Progenitor cell of endocrine pancreas (in vitro differentiated cells): ENCODE measurements at regions not wholly inside any gene's neighbourhood (a gene's known extent, or its start where the extent isn't known, plus 50 kb on each side); places are given as distances from the start of the nearest gene placed in this dataset.

Source experiments
- DNase-seq: peaks from one replicate; pipeline ENCODE4 v3.0.0; 2021; ENCODE audit warnings: low spot score; ENCODE audit not compliant: unreplicated experiment
- H3K27ac Mint-ChIP-seq: 2 replicates; pipeline ENCODE4 v1.8.0; 2021; ENCODE audit warnings: mild to moderate bottlenecking, moderate library complexity, mixed read lengths
- H3K27me3 Mint-ChIP-seq: 2 replicates; pipeline ENCODE4 v1.8.0; 2021; ENCODE audit warnings: mixed read lengths
- H3K36me3 Mint-ChIP-seq: 2 replicates; pipeline ENCODE4 v1.8.0; 2022; ENCODE audit warnings: mixed read lengths; ENCODE audit not compliant: insufficient read depth
- H3K4me1 Mint-ChIP-seq: 2 replicates; pipeline ENCODE4 v1.8.0; 2021; ENCODE audit warnings: low read depth, mixed read lengths
- H3K4me3 Mint-ChIP-seq: 2 replicates; pipeline ENCODE4 v1.8.0; 2021; ENCODE audit warnings: low read depth, mild to moderate bottlenecking, moderate library complexity, mixed read lengths
- H3K9me3 Mint-ChIP-seq: 2 replicates; pipeline ENCODE4 v1.8.0; 2021; ENCODE audit warnings: low read depth, mixed read lengths
- TF ChIP-seq, protein P1 (sequence below): fragments of 200-600 bp; sonication (generic); IDR thresholded peaks from one replicate; pipeline ENCODE4 v1.5.0; 2021; ENCODE audit warnings: antibody characterized with exemption, mild to moderate bottlenecking; ENCODE audit not compliant: unreplicated experiment

DNA sequence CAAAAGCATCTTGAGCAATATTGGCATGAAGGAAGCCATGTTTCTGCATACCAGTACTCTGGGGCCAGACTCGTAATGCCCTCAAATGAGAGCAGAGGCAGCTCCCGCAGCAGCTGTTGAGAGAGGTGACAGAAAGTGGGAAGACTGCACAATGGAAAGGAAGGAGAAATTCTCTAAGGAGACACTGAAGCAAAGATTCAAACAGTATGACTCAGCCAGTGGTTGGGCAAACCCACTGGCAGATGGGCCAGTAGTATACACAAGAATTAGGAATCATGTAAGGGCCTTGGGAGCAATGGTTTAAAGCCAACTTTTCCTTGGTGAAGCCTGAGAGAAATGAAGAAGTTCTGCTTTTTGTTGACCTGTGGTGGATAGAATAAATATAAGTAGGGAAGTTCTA is 2092.7 kb upstream of the PIK3C3 start:
- DNase-seq = no peak
- Mint-ChIP-seq H3K4me3 (no peak overlapping the region), H3K9me3 (no peaks in the 10 kb centered on the region), H3K36me3 (no peaks in the 10 kb centered on the region), H3K4me1 (no peaks in the 10 kb centered on the region), H3K27ac (no peak overlapping the region), H3K27me3 (no peaks in the 10 kb centered on the region)
- TF ChIP-seq, protein P1, sequence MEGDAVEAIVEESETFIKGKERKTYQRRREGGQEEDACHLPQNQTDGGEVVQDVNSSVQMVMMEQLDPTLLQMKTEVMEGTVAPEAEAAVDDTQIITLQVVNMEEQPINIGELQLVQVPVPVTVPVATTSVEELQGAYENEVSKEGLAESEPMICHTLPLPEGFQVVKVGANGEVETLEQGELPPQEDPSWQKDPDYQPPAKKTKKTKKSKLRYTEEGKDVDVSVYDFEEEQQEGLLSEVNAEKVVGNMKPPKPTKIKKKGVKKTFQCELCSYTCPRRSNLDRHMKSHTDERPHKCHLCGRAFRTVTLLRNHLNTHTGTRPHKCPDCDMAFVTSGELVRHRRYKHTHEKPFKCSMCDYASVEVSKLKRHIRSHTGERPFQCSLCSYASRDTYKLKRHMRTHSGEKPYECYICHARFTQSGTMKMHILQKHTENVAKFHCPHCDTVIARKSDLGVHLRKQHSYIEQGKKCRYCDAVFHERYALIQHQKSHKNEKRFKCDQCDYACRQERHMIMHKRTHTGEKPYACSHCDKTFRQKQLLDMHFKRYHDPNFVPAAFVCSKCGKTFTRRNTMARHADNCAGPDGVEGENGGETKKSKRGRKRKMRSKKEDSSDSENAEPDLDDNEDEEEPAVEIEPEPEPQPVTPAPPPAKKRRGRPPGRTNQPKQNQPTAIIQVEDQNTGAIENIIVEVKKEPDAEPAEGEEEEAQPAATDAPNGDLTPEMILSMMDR = no peak

DNA sequence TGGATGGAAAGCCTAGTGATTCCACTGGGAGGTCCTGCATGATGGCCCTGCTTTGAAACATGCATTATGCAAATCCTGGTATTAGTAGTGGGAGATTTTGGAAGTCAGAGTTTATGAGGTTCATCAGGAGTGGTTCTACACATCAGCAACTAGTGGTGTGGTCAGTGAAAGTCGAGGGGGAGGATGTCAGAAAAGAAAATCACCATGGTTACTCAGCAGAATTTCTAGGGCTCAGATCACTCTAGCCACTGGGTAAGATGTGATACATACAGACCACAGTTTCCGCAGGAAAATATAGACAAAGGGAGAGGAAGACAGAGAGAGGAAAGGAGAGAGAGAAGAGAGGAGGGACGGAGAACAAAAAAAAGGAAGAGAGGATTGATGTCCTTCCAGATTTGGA is 2100.7 kb upstream of the PIK3C3 start:
- TF ChIP-seq, protein P1 = no peak
- no peaks in the 10 kb centered on the region for H3K27me3 Mint-ChIP-seq
- no peaks in the 10 kb centered on the region for H3K9me3 Mint-ChIP-seq
- H3K4me3 Mint-ChIP-seq = no peak overlapping the region
- H3K27ac Mint-ChIP-seq = no peak overlapping the region
- H3K36me3 Mint-ChIP-seq = no peaks in the 10 kb centered on the region
- DNase-seq = no peak
- H3K4me1 Mint-ChIP-seq = no peaks in the 10 kb centered on the region

DNA sequence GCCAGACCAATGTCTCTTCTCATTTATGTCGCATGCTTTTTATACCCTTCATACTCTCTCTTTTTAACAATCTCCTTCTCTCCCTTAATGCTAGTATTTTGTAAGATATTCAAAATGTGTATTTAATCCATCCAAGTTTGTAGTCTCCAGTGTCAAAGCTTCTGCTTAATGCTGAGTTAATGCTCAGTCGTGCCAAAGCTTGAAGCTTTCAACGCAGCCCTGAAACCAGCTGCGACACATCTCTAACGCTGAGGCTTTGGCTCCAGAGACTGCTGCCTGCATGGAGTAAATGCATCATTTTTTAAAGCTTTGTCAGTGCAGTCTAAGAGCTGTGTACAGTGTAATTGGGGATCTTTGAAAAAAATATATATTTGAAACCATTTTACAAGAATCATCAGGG is 2108.8 kb upstream of the PIK3C3 start:
- no peaks in the 10 kb centered on the region for H3K9me3 Mint-ChIP-seq
- TF ChIP-seq, protein P1 = no peak
- no peak for DNase-seq
- H3K27me3 Mint-ChIP-seq = peaks cover 9% of the 10 kb centered on the region
- no peak overlapping the region for H3K27ac Mint-ChIP-seq
- no peaks in the 10 kb centered on the region for H3K36me3 Mint-ChIP-seq
- H3K4me1 Mint-ChIP-seq = peaks cover 9% of the 10 kb centered on the region
- H3K4me3 Mint-ChIP-seq = no peak overlapping the region

DNA sequence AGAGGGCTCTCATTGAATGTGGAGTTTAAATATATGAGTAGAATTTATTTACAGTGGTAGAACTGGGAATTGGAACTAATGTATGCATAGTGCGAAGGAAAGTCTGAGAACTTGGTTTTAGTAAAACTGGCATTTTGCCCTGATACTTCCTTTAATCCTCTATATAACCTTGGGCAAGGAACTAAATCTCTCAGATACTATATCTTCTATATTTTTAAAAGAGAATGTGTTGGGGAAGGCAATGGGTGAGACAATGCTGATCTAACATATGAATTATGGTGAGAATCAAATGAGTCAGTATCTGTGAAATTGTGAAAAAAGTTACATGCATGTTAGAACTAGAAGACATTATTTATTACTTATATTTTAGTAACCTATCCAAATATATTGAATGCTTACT is 2109.4 kb upstream of the PIK3C3 start:
- peaks cover 9% of the 10 kb centered on the region for H3K27me3 Mint-ChIP-seq
- peaks cover 15% of the 10 kb centered on the region for H3K4me1 Mint-ChIP-seq
- no peaks in the 10 kb centered on the region for H3K36me3 Mint-ChIP-seq
- H3K27ac Mint-ChIP-seq = no peak overlapping the region
- H3K4me3 Mint-ChIP-seq = no peak overlapping the region
- TF ChIP-seq, protein P1 = no peak
- no peaks in the 10 kb centered on the region for H3K9me3 Mint-ChIP-seq
- no peak for DNase-seq

DNA sequence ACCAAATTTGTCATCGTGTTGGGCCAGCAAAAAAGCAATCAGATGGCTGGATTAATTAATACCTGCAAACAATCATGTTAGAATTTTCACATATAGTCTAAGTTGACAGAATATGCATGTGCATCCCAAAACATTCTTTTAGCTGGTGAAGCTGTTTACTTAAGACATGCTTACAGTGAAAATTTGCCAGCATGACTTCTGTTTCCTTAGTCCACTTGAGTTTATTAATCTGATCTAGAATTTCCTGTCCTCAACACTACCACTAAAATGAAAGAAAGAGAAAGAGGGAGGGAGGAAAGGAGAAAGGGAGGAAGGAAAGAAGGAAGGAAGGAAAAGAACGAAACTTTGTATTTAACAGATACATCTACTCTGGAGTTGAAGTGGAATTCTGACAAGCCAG is 2109.9 kb upstream of the PIK3C3 start:
- Mint-ChIP-seq H3K4me3 (no peak overlapping the region), H3K9me3 (no peaks in the 10 kb centered on the region), H3K36me3 (no peaks in the 10 kb centered on the region), H3K4me1 (peaks cover 20% of the 10 kb centered on the region), H3K27ac (no peak overlapping the region), H3K27me3 (peaks cover 9% of the 10 kb centered on the region)
- TF ChIP-seq, protein P1 = no peak
- DNase-seq = no peak

DNA sequence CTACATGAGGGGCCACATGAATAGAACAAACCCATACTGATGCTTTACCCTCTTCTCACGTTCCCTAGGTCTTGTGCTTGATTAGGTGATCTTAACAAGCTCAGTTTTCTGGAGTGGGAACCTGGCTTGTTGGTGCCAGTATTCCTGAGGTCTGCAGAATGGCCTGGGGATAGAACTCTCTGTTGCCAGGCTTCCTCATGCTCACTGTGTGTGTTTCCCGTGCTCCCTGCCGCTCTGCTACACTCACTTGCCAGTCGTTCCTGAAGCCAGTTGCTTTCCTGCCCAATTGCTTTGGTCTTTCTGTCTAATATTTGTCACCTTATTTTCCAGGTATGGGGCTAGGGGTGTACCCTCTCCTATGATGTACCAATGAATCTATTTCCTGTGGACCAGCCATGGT is 2111.5 kb upstream of the PIK3C3 start:
- Mint-ChIP-seq H3K4me1 (peaks cover 25% of the 10 kb centered on the region), H3K36me3 (no peaks in the 10 kb centered on the region)

More for the DNA sequence above, 2111.5 kb upstream of the PIK3C3 start:
- Mint-ChIP-seq H3K4me3 (no peak overlapping the region), H3K27me3 (peaks cover 9% of the 10 kb centered on the region), H3K9me3 (no peaks in the 10 kb centered on the region), H3K27ac (no peak overlapping the region)
- DNase-seq = no peak
- TF ChIP-seq, protein P1 = no peak
